Panc1 (cell line): ENCODE measurements at regions not wholly inside any gene's neighbourhood (a gene's known extent, or its start where the extent isn't known, plus 50 kb on each side); places are given as distances from the start of the nearest gene placed in this dataset.
A peak's percentile ranks its signal among the peaks of the same experiment; 100 is the strongest.
"Not testable (repeated sequence)": the region's sequence is repeated elsewhere in the genome, so short reads cannot be mapped to it uniquely, and the experiment has no call there.

Experiments
- ATAC-seq: fragments of 200-7000 bp; cut with Tn5 transposase; 2 replicates; pipeline ENCODE4 v1.9.1; 2020; ENCODE audit warnings: mild to moderate bottlenecking, moderate library complexity
- BruUV-seq: library from RNA; stranded (reverse); fragments of 400-500 nt; replicated peaks from 2 replicates; lab custom pipeline; 2021; lab: Mats Ljungman, UMichigan
- CTCF ChIA-PET: fragments of 300-600 bp; sonication (Branson Sonifier 250); formaldehyde crosslinking; loops from one replicate; lab custom pipeline; 2022; ENCODE audit warnings: antibody characterized with exemption; lab: Charles Lee
- POLR2A ChIA-PET: fragments of 300-600 bp; sonication (Branson Sonifier 250); formaldehyde crosslinking; loops from one replicate; lab custom pipeline; 2022; ENCODE audit warnings: antibody characterized with exemption; lab: Charles Lee
- DNase-seq: peaks from one replicate; pipeline ENCODE4 v3.0.0-alpha.2; 2010; ENCODE audit warnings: low read depth, low spot score
- H3K27ac ChIP-seq: 2 replicates; pipeline ENCODE4 v1.5.1; 2011; ENCODE audit warnings: mild to moderate bottlenecking, low read length, inconsistent platforms
- H3K27me3 ChIP-seq: fragments of 200-500 bp; sonication (Bioruptor generic); 2 replicates; pipeline ENCODE4 v1.6.0; 2014; ENCODE audit warnings: low read length, inconsistent platforms; ENCODE audit not compliant: control insufficient read depth, insufficient read depth
- H3K36me3 ChIP-seq: fragments of 200-500 bp; sonication (Bioruptor generic); 2 replicates; pipeline ENCODE4 v1.5.1; 2014; ENCODE audit warnings: inconsistent platforms, mild to moderate bottlenecking, low read length, moderate library complexity; ENCODE audit not compliant: control insufficient read depth, insufficient read depth
- H3K4me1 ChIP-seq: 2 replicates; pipeline ENCODE4 v1.5.1; 2011; ENCODE audit warnings: inconsistent platforms, mild to moderate bottlenecking, low read length, moderate library complexity; ENCODE audit not compliant: control insufficient read depth, insufficient read depth
- H3K4me3 ChIP-seq, 2 experiments: 2 replicates each; pipeline ENCODE4 v1.5.1; 2011 to 2012; ENCODE audit warnings: low read depth in 2 of 2, low read length in 2 of 2, mild to moderate bottlenecking in 2 of 2, inconsistent platforms in 1 of 2, moderate library complexity in 1 of 2
- H3K9me3 ChIP-seq: fragments of 200-500 bp; sonication (Bioruptor generic); 2 replicates; pipeline ENCODE4 v1.5.1; 2014; ENCODE audit warnings: low read depth, mild to moderate bottlenecking, inconsistent platforms, low read length, moderate library complexity; ENCODE audit not compliant: control insufficient read depth, insufficient read depth
- POLR2AphosphoS5 ChIP-seq: IDR thresholded peaks from 2 replicates; pipeline ENCODE4 v1.6.1; 2012; ENCODE audit warnings: mild to moderate bottlenecking, low read depth, low read length, moderate library complexity
- REST ChIP-seq, 2 experiments: IDR thresholded peaks; 2 replicates each; pipeline ENCODE4 v1.6.1; 2011 to 2012; ENCODE audit warnings: low read depth in 2 of 2, control low read depth in 1 of 2, low read length in 1 of 2, mild to moderate bottlenecking in 1 of 2, moderate library complexity in 1 of 2; ENCODE audit not compliant: insufficient read depth in 1 of 2
- SIN3A ChIP-seq: IDR thresholded peaks from 2 replicates; pipeline ENCODE4 v1.6.1; 2012; ENCODE audit warnings: low read depth, mild to moderate bottlenecking, low read length, moderate library complexity, borderline replicate concordance; ENCODE audit not compliant: insufficient read depth
- TCF7L2 ChIP-seq: IDR thresholded peaks from 2 replicates; pipeline ENCODE4 v1.6.1; 2011; ENCODE audit warnings: mild to moderate bottlenecking, low read depth, low read length, inconsistent platforms
- in situ Hi-C: cut with HindIII; loops from 2 replicates; pipeline ENCODE4 v1.10.0; 2016; ENCODE audit warnings: low sequenced_read_pairs, low pct_unique_long_range_greater_than_20kb
- intact Hi-C: fragments of 100-400 bp; cut with micrococcal nuclease; formaldehyde crosslinking; loops from one replicate; pipeline ENCODE4 v1.10.0; 2022; ENCODE audit not compliant: unreplicated experiment
- TF ChIP-seq, protein P1 (sequence below): fragments of 450-650 bp; IDR thresholded peaks from 2 replicates; pipeline ENCODE4 v1.5.1; 2017; ENCODE audit warnings: mild to moderate bottlenecking

DNA sequence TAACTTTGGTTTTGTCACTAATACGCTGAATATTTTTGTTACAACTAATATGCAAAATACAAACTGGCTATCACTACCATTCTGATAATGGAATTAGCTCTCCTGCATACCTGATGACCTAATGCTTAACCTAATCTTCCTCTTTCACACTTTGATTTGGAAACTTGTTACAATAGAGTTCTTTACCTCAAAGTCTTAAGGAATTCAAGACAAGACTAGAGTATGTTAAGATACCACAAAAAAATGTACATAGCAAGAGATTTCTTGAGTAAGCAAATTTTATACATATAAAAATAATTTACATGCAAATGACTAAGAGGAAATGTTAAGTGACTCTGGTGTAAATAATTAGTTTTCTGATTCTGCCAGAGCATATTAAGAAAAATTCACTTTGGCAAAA lies 1515.7 kb upstream of the TPTE start:
- peak; percentile 22 for DNase-seq
- H3K4me1 ChIP-seq, BruUV-seq, H3K9me3 ChIP-seq, H3K27me3 ChIP-seq, intact Hi-C loops, H3K27ac ChIP-seq, in situ Hi-C loops, CTCF ChIA-PET, H3K36me3 ChIP-seq, ATAC-seq, POLR2A ChIA-PET, H3K4me3 ChIP-seq: not testable (repeated sequence)

GRCh38 chr21:9006111-9006510 lies 1515.3 kb upstream of the TPTE start:
- POLR2A ChIA-PET, in situ Hi-C loops, H3K27me3 ChIP-seq, ATAC-seq, intact Hi-C loops, BruUV-seq, H3K36me3 ChIP-seq, CTCF ChIA-PET, H3K4me3 ChIP-seq, H3K27ac ChIP-seq, H3K4me1 ChIP-seq, H3K9me3 ChIP-seq: not testable (repeated sequence)
- peak; percentile 39 for DNase-seq

GRCh38 chr21:9006553-9007323 lies 1514.6 kb upstream of the TPTE start:
- ATAC-seq, CTCF ChIA-PET, in situ Hi-C loops, H3K36me3 ChIP-seq, H3K27me3 ChIP-seq, BruUV-seq, H3K27ac ChIP-seq, H3K4me1 ChIP-seq, H3K4me3 ChIP-seq, intact Hi-C loops, H3K9me3 ChIP-seq, POLR2A ChIA-PET: not testable (repeated sequence)
- peak; percentile 38 for DNase-seq

DNA sequence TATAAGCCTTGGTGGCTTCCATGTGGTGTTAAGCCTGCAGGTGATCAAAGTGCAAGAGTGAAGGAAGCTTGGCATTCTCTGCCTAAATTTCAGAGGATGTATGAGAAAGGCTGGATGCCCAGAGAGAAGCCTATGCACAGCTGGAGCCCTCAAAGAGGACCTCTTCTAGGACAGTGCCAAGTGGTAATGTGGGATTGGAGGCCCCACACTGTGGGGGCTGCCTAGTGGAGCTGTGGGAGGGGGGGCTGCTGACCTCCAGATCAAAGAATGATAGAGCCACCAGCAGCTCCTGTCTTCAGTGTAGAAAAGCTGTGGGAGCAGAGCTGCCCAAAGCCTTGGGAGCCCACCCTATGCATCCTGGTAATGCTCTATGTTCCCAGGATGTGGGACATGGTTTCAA lies 1512.7 kb upstream of the TPTE start:
- POLR2A ChIA-PET = no interaction called here
- no peak for TF ChIP-seq REST (IDR thresholded peaks at IDR 0.05; ENCODE audit: insufficient read depth in 1 of 2, low read depth in 2 of 2, low read length in 1 of 2)
- TF ChIP-seq POLR2AphosphoS5 = no peak
- TF ChIP-seq, protein P1, sequence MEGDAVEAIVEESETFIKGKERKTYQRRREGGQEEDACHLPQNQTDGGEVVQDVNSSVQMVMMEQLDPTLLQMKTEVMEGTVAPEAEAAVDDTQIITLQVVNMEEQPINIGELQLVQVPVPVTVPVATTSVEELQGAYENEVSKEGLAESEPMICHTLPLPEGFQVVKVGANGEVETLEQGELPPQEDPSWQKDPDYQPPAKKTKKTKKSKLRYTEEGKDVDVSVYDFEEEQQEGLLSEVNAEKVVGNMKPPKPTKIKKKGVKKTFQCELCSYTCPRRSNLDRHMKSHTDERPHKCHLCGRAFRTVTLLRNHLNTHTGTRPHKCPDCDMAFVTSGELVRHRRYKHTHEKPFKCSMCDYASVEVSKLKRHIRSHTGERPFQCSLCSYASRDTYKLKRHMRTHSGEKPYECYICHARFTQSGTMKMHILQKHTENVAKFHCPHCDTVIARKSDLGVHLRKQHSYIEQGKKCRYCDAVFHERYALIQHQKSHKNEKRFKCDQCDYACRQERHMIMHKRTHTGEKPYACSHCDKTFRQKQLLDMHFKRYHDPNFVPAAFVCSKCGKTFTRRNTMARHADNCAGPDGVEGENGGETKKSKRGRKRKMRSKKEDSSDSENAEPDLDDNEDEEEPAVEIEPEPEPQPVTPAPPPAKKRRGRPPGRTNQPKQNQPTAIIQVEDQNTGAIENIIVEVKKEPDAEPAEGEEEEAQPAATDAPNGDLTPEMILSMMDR = no peak
- TF ChIP-seq TCF7L2 = no peak
- TF ChIP-seq SIN3A = no peak
- no TSS peak for BruUV-seq
- CTCF ChIA-PET = no interaction called here
- Histone ChIP-seq H3K27ac (no peak overlapping the region), H3K4me3 (no peak overlapping the region), H3K36me3 (no peaks in the 10 kb centered on the region), H3K4me1 (no peaks in the 10 kb centered on the region), H3K27me3 (no peaks in the 10 kb centered on the region), H3K9me3 (no peaks in the 10 kb centered on the region)
- no peak; the same call in 1 of the 2 replicates for ATAC-seq
- intact Hi-C loops (no loop called here), in situ Hi-C loops (no loop called here)
- DNase-seq = no peak

- H3K9me3 ChIP-seq, H3K4me1 ChIP-seq, intact Hi-C loops, H3K36me3 ChIP-seq, CTCF ChIA-PET, H3K27me3 ChIP-seq, in situ Hi-C loops, POLR2A ChIA-PET, ATAC-seq, H3K27ac ChIP-seq, H3K4me3 ChIP-seq, BruUV-seq: not testable (repeated sequence)
- peak; percentile 25 for DNase-seq
Measured at GRCh38 chr21:9009267-9010016, 1511.9 kb upstream of the TPTE start.
